Colonic mucosa (tissue), 4 donors: ENCODE measurements at regions not wholly inside any gene's neighbourhood (a gene's known extent, or its start where the extent isn't known, plus 50 kb on each side); places are given as distances from the start of the nearest gene placed in this dataset.

Source experiments
- DNase-seq: peaks from one replicate; pipeline ENCODE4 v3.0.0-alpha.2; 2020
- H3K27ac ChIP-seq: fragments of 200-600 bp; one replicate; pipeline ENCODE4 v1.8.0; 2021
- H3K27me3 ChIP-seq: fragments of 200-600 bp; one replicate; pipeline ENCODE4 v1.8.0; 2021
- H3K36me3 ChIP-seq: fragments of 200-600 bp; one replicate; pipeline ENCODE4 v1.8.0; 2021
- H3K4me1 ChIP-seq: fragments of 200-600 bp; one replicate; pipeline ENCODE4 v1.8.0; 2021; ENCODE audit warnings: mild to moderate bottlenecking
- H3K4me3 ChIP-seq: fragments of 200-600 bp; one replicate; pipeline ENCODE4 v1.8.0; 2021
- H3K9ac ChIP-seq, 2 donors: one replicate each; pipeline ENCODE4 v1.7.0; 2013; ENCODE audit warnings: control low read depth in 2 of 2, low read depth in 2 of 2, low read length in 2 of 2
- H3K9me3 ChIP-seq: fragments of 200-600 bp; one replicate; pipeline ENCODE4 v1.8.0; 2021
- CTCF ChIP-seq: fragments of 200-600 bp; IDR thresholded peaks from one replicate; pipeline ENCODE4 v1.8.0; 2022; ENCODE audit warnings: antibody characterized with exemption, mild to moderate bottlenecking
- intact Hi-C: fragments of 100-400 bp; cut with DNase I; formaldehyde crosslinking; loops from one replicate; pipeline ENCODE4 v1.14.1; 2022
- donor health status: healthy.
- donor health status: DM: no; HTN: no; CAD: no.
- donor health status: DM: no; HTN: no; CAD: no.

GRCh38 chr2:18708203-18708715 is 118.9 kb upstream of the NT5C1B start:
- Histone ChIP-seq H3K27me3 (no peaks in the 10 kb centered on the region), H3K9ac (no peak overlapping the region), H3K4me1 (no peaks in the 10 kb centered on the region), H3K9me3 (no peaks in the 10 kb centered on the region), H3K4me3 (no peak overlapping the region), H3K27ac (no peak overlapping the region), H3K36me3 (no peaks in the 10 kb centered on the region)
- intact Hi-C loops = no loop called here
- DNase-seq = no peak
- TF ChIP-seq CTCF = no peak

- Histone ChIP-seq H3K4me3 (no peak overlapping the region), H3K9ac (no peak overlapping the region), H3K9me3 (no peaks in the 10 kb centered on the region), H3K36me3 (no peaks in the 10 kb centered on the region), H3K4me1 (no peaks in the 10 kb centered on the region), H3K27me3 (no peaks in the 10 kb centered on the region), H3K27ac (no peak overlapping the region)
- no peak for DNase-seq
- no peak for TF ChIP-seq CTCF
- intact Hi-C loops = no loop called here
Measured at GRCh38 chr2:18706001-18706400, 116.6 kb upstream of the NT5C1B start.

GRCh38 chr2:18704276-18704675 is 114.9 kb upstream of the NT5C1B start:
- H3K36me3 ChIP-seq = no peaks in the 10 kb centered on the region
- H3K9ac ChIP-seq = no peak overlapping the region
- H3K9me3 ChIP-seq = no peaks in the 10 kb centered on the region
- H3K27ac ChIP-seq = no peak overlapping the region
- no peak for DNase-seq
- H3K4me3 ChIP-seq = no peak overlapping the region
- intact Hi-C loops = no loop called here
- no peak for TF ChIP-seq CTCF
- H3K4me1 ChIP-seq = no peaks in the 10 kb centered on the region
- H3K27me3 ChIP-seq = no peaks in the 10 kb centered on the region

- no peak for TF ChIP-seq CTCF
- H3K27ac ChIP-seq = no peak overlapping the region
- H3K4me1 ChIP-seq = no peaks in the 10 kb centered on the region
- H3K4me3 ChIP-seq = no peak overlapping the region
- intact Hi-C loops = no loop called here
- no peak overlapping the region for H3K9ac ChIP-seq
- no peaks in the 10 kb centered on the region for H3K9me3 ChIP-seq
- no peak for DNase-seq
- no peaks in the 10 kb centered on the region for H3K27me3 ChIP-seq
- H3K36me3 ChIP-seq = no peaks in the 10 kb centered on the region
Measured at GRCh38 chr2:18703555-18703954, 114.2 kb upstream of the NT5C1B start.

GRCh38 chr2:18701981-18702380 is 112.6 kb upstream of the NT5C1B start:
- no peaks in the 10 kb centered on the region for H3K36me3 ChIP-seq
- H3K4me1 ChIP-seq = no peaks in the 10 kb centered on the region
- no peak overlapping the region for H3K4me3 ChIP-seq
- DNase-seq = no peak
- intact Hi-C loops = no loop called here
- no peaks in the 10 kb centered on the region for H3K9me3 ChIP-seq
- no peak overlapping the region for H3K27ac ChIP-seq
- no peaks in the 10 kb centered on the region for H3K27me3 ChIP-seq
- no peak for TF ChIP-seq CTCF
- H3K9ac ChIP-seq = no peak overlapping the region

- Histone ChIP-seq H3K4me3 (no peak overlapping the region), H3K9me3 (no peaks in the 10 kb centered on the region), H3K9ac (no peak overlapping the region), H3K27ac (no peak overlapping the region), H3K27me3 (no peaks in the 10 kb centered on the region), H3K36me3 (no peaks in the 10 kb centered on the region), H3K4me1 (no peaks in the 10 kb centered on the region)
- no peak for TF ChIP-seq CTCF
- no peak for DNase-seq
- intact Hi-C loops = no loop called here
Measured at GRCh38 chr2:18701546-18701945, 112.2 kb upstream of the NT5C1B start.
